Endodermal cell (in vitro differentiated cells): ENCODE measurements at regions not wholly inside any gene's neighbourhood (a gene's known extent, or its start where the extent isn't known, plus 50 kb on each side); places are given as distances from the start of the nearest gene placed in this dataset.

Source experiments
- DNase-seq: peaks from one replicate; pipeline ENCODE4 v3.0.0-alpha.2; 2017
- H3K27ac ChIP-seq: 2 replicates; pipeline ENCODE4 v1.5.1; 2013; ENCODE audit warnings: mild to moderate bottlenecking, low read depth, low read length, moderate library complexity
- H3K27me3 ChIP-seq: 2 replicates; pipeline ENCODE4 v1.6.1; 2013; ENCODE audit warnings: mild to moderate bottlenecking, low read length, moderate library complexity; ENCODE audit not compliant: insufficient read depth, control insufficient read depth, poor library complexity, severe bottlenecking
- H3K36me3 ChIP-seq: 2 replicates; pipeline ENCODE4 v1.7.0; 2013; ENCODE audit warnings: mild to moderate bottlenecking, low read length, moderate library complexity; ENCODE audit not compliant: control insufficient read depth, insufficient read depth
- H3K4me1 ChIP-seq: one replicate; pipeline ENCODE4 v1.7.0; 2013; ENCODE audit warnings: low read length; ENCODE audit not compliant: control insufficient read depth, insufficient read depth
- H3K4me3 ChIP-seq: 2 replicates; pipeline ENCODE4 v1.5.1; 2013; ENCODE audit warnings: mild to moderate bottlenecking, low read length, moderate library complexity
- H3K9ac ChIP-seq: 2 replicates; pipeline ENCODE4 v1.6.1; 2013; ENCODE audit warnings: mild to moderate bottlenecking, low read length, moderate library complexity; ENCODE audit not compliant: poor library complexity, severe bottlenecking; ENCODE audit errors: extremely low read depth
- H3K9me3 ChIP-seq: 2 replicates; pipeline ENCODE4 v1.6.1; 2013; ENCODE audit warnings: mild to moderate bottlenecking, low read length, moderate library complexity; ENCODE audit not compliant: control insufficient read depth
- H3K27ac Mint-ChIP-seq: 2 replicates; pipeline ENCODE4 v1.8.0; 2020; ENCODE audit warnings: mixed read lengths
- H3K27me3 Mint-ChIP-seq: 2 replicates; pipeline ENCODE4 v1.8.0; 2021; ENCODE audit warnings: mild to moderate bottlenecking, mixed read lengths; ENCODE audit not compliant: insufficient read depth
- H3K36me3 Mint-ChIP-seq: 2 replicates; pipeline ENCODE4 v1.8.0; 2020; ENCODE audit warnings: low read depth, mixed read lengths
- H3K4me1 Mint-ChIP-seq: 2 replicates; pipeline ENCODE4 v1.8.0; 2020; ENCODE audit warnings: mixed read lengths
- H3K4me3 Mint-ChIP-seq: 2 replicates; pipeline ENCODE4 v1.8.0; 2020; ENCODE audit warnings: mild to moderate bottlenecking, moderate library complexity, mixed read lengths
- H3K9me3 Mint-ChIP-seq: 2 replicates; pipeline ENCODE4 v1.8.0; 2020; ENCODE audit warnings: mild to moderate bottlenecking, mixed read lengths
- WGBS, 2 experiments: methylation state at CpG; one replicate each; pipeline versions ENCODE4 v1.1.5 to v1.1.7; 2013; ENCODE audit warnings: missing lambda C conversion rate in 2 of 2, mixed read lengths in 1 of 2; ENCODE audit not compliant: insufficient coverage in 1 of 2, insufficient read length in 1 of 2; 5-methylcytosine and 5-hydroxymethylcytosine counted together
- TF ChIP-seq, protein P1 (sequence below): fragments of 200-600 bp; sonication (generic); conservative IDR thresholded peaks from 2 replicates; pipeline ENCODE4 v1.5.0; 2021; ENCODE audit warnings: antibody characterized with exemption, mild to moderate bottlenecking

DNA sequence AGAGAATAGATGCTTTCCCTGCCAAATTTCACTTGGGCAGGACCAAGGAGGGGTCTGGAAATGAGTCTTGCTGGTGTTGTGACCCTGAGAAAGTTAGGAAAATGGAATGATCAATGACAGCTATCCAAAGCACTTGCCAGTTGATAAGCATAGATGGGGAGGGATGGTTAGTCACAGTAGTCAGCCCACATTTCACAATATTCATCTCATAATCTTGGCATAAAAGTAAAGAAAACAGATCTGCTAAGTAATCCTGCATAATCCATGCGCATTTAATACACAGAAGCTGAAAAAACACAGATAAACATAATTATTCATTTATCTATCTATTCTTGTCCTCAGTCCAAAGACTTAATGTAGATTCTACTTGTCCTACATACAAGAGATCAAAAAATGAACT, 184.1 kb downstream of the ZIC4 start:
- H3K4me3 Mint-ChIP-seq, result no peak overlapping the region
- peaks cover 4% of the 10 kb centered on the region for H3K27me3 Mint-ChIP-seq
- TF ChIP-seq, protein P1, sequence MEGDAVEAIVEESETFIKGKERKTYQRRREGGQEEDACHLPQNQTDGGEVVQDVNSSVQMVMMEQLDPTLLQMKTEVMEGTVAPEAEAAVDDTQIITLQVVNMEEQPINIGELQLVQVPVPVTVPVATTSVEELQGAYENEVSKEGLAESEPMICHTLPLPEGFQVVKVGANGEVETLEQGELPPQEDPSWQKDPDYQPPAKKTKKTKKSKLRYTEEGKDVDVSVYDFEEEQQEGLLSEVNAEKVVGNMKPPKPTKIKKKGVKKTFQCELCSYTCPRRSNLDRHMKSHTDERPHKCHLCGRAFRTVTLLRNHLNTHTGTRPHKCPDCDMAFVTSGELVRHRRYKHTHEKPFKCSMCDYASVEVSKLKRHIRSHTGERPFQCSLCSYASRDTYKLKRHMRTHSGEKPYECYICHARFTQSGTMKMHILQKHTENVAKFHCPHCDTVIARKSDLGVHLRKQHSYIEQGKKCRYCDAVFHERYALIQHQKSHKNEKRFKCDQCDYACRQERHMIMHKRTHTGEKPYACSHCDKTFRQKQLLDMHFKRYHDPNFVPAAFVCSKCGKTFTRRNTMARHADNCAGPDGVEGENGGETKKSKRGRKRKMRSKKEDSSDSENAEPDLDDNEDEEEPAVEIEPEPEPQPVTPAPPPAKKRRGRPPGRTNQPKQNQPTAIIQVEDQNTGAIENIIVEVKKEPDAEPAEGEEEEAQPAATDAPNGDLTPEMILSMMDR, result no peak
- 92 to 100% methylated on average over 1 of the region's 1 CpG for WGBS, 2 experiments
- no peaks in the 10 kb centered on the region for H3K9me3 Mint-ChIP-seq
- H3K27ac ChIP-seq, result no peak overlapping the region
- H3K4me1 Mint-ChIP-seq, result no peaks in the 10 kb centered on the region
- H3K36me3 Mint-ChIP-seq, result no peaks in the 10 kb centered on the region
- H3K4me1 ChIP-seq, result no peaks in the 10 kb centered on the region
- H3K27me3 ChIP-seq, result no peaks in the 10 kb centered on the region
- no peak overlapping the region for H3K9ac ChIP-seq
- H3K9me3 ChIP-seq, result no peaks in the 10 kb centered on the region
- no peak overlapping the region for H3K4me3 ChIP-seq
- H3K27ac Mint-ChIP-seq, result no peak overlapping the region
- DNase-seq, result no peak
- H3K36me3 ChIP-seq, result no peaks in the 10 kb centered on the region

DNA sequence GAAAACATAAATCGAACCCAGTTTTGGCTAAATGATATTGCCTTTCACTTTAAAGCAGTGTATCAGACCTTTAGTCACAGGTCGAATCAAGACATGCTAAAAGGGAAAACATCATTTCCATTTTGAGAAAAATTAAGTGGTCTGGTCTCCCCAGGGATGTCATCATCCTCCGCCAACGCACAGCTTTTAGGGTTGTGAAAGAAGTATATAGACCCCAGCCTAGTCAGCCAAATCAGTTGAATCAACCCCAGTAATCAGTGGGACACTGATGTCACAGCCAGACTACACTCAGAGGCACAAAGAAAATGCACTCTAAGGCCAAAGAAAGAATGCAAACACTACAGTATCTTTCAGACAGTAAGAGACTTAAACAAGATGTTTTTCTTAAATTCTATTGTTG, 187.4 kb downstream of the ZIC4 start:
- Histone ChIP-seq H3K27ac (no peak overlapping the region), H3K4me1 (no peaks in the 10 kb centered on the region), H3K9me3 (no peaks in the 10 kb centered on the region), H3K9ac (no peak overlapping the region), H3K4me3 (no peak overlapping the region), H3K27me3 (no peaks in the 10 kb centered on the region), H3K36me3 (no peaks in the 10 kb centered on the region)
- no peak for DNase-seq
- Mint-ChIP-seq H3K27me3 (no peaks in the 10 kb centered on the region), H3K4me1 (no peaks in the 10 kb centered on the region), H3K27ac (peak overlapping the region; percentile 57), H3K9me3 (no peaks in the 10 kb centered on the region), H3K4me3 (no peak overlapping the region), H3K36me3 (no peaks in the 10 kb centered on the region)
- 92 to 94% methylated on average over 2 to 4 of the region's 4 CpGs for WGBS, 2 experiments
- TF ChIP-seq, protein P1, result no peak

DNA sequence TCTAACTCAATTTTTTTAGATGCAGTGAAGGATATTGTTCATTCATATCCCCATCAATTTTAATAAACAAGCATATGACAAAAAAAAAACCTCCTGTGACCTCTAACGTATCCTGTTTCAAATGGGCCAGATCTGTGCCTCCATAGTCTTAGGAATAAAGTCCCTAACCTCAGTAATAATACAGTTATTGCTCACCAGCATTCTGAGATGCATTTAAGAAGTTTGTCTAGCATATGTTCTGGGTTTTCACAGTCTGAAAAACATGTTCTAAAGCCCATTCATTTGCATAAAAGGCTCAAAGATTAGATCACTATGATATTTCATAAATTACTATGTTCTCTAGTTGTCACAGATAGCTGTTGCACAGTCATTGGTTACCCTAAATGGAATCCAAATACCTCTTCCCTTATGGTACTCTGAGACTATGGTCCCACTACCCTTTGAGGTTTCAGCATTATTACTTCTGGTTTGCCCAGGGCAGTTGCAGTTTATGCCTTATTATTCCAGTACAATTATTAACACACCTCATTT, 190.1 kb downstream of the ZIC4 start:
- H3K36me3 ChIP-seq, result no peaks in the 10 kb centered on the region
- WGBS, 2 experiments, result 87 to 100% methylated on average over 1 of the region's 1 CpG
- TF ChIP-seq, protein P1, result no peak
- no peak for DNase-seq
- no peaks in the 10 kb centered on the region for H3K9me3 ChIP-seq
- Mint-ChIP-seq H3K9me3 (no peaks in the 10 kb centered on the region), H3K4me1 (no peaks in the 10 kb centered on the region), H3K36me3 (no peaks in the 10 kb centered on the region), H3K4me3 (no peak overlapping the region), H3K27ac (no peak overlapping the region), H3K27me3 (no peaks in the 10 kb centered on the region)
- no peaks in the 10 kb centered on the region for H3K27me3 ChIP-seq
- H3K4me3 ChIP-seq, result no peak overlapping the region
- no peak overlapping the region for H3K27ac ChIP-seq
- H3K9ac ChIP-seq, result no peak overlapping the region
- no peaks in the 10 kb centered on the region for H3K4me1 ChIP-seq
